GM10266 (cell line): ENCODE measurements at regions not wholly inside any gene's neighbourhood (a gene's known extent, or its start where the extent isn't known, plus 50 kb on each side); places are given as distances from the start of the nearest gene placed in this dataset.
A peak's percentile ranks its signal among the peaks of the same experiment; 100 is the strongest.

ENCODE experiments used
- DNase-seq: peaks from one replicate; pipeline ENCODE4 v3.0.0; 2012; ENCODE audit errors: extremely low spot score
- CTCF ChIP-seq: IDR thresholded peaks from 2 replicates; pipeline ENCODE4 v1.5.1; 2012; ENCODE audit warnings: mild to moderate bottlenecking, low read depth; ENCODE audit not compliant: control insufficient read depth, insufficient read depth; ENCODE audit errors: missing control alignments

- TF ChIP-seq CTCF: no peak
- no peak for DNase-seq
Observed at GRCh38 chr16:82470016-82470415, 156.8 kb upstream of the CDH13 start.

- no peak for DNase-seq
- TF ChIP-seq CTCF: no peak
Observed at GRCh38 chr16:82464187-82464586, 162.6 kb upstream of the CDH13 start.

GRCh38 chr16:82460766-82461165 is 166.0 kb upstream of the CDH13 start:
- DNase-seq: no peak
- TF ChIP-seq CTCF: no peak

- DNase-seq: no peak
- TF ChIP-seq CTCF: no peak
Observed at GRCh38 chr16:82459580-82460256, 167.1 kb upstream of the CDH13 start.

- TF ChIP-seq CTCF: peak; percentile 85
- peak; percentile 46 for DNase-seq
Observed at GRCh38 chr16:82456683-82457082, 170.1 kb upstream of the CDH13 start.

- no peak for DNase-seq
- TF ChIP-seq CTCF: no peak
Observed at GRCh38 chr16:82454566-82454965, 172.2 kb upstream of the CDH13 start.

- no peak for DNase-seq
Observed at GRCh38 chr16:82454152-82454551, 172.6 kb upstream of the CDH13 start.

More at GRCh38 chr16:82454152-82454551, 172.6 kb upstream of the CDH13 start:
- no peak for TF ChIP-seq CTCF
